ENCODE measurements at regions not wholly inside any gene's neighbourhood (a gene's known extent, or its start where the extent isn't known, plus 50 kb on each side); places are given as distances from the start of the nearest gene placed in this dataset.

DNA sequence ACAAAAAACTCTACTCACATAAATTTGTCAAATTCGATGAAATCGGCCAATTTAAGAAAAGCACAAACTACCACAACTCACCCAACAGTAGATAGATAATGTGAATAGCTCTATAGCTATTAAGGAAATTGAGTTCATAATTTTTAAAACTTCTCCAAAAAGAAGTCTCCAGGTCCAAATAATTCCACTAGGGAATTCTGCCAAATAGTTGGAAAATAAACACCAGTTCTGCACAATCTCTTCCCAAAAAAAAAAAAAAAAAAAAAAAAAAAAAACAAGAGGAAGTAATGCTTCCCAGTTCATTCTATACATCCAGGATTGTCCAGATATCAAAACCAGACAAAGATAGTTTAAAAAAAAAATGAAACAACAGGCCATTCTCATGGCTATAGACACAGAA, 164.2 kb downstream of the POLR2M start:
- no peak overlapping the region for H3K27ac ChIP-seq
- no peaks in the 10 kb centered on the region for H3K36me3 ChIP-seq
- no peaks in the 10 kb centered on the region for H3K27me3 ChIP-seq
- no peaks in the 10 kb centered on the region for H3K4me1 ChIP-seq
- H3K9me3 ChIP-seq = peaks cover 0 to 17% of the 10 kb centered on the region in 2 donors
- no peak for DNase-seq (ENCODE audit: low spot score)
- TF ChIP-seq, protein P1, sequence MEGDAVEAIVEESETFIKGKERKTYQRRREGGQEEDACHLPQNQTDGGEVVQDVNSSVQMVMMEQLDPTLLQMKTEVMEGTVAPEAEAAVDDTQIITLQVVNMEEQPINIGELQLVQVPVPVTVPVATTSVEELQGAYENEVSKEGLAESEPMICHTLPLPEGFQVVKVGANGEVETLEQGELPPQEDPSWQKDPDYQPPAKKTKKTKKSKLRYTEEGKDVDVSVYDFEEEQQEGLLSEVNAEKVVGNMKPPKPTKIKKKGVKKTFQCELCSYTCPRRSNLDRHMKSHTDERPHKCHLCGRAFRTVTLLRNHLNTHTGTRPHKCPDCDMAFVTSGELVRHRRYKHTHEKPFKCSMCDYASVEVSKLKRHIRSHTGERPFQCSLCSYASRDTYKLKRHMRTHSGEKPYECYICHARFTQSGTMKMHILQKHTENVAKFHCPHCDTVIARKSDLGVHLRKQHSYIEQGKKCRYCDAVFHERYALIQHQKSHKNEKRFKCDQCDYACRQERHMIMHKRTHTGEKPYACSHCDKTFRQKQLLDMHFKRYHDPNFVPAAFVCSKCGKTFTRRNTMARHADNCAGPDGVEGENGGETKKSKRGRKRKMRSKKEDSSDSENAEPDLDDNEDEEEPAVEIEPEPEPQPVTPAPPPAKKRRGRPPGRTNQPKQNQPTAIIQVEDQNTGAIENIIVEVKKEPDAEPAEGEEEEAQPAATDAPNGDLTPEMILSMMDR (IDR thresholded peaks at IDR 0.05) = no peak
- H3K4me3 ChIP-seq = no peak overlapping the region

DNA sequence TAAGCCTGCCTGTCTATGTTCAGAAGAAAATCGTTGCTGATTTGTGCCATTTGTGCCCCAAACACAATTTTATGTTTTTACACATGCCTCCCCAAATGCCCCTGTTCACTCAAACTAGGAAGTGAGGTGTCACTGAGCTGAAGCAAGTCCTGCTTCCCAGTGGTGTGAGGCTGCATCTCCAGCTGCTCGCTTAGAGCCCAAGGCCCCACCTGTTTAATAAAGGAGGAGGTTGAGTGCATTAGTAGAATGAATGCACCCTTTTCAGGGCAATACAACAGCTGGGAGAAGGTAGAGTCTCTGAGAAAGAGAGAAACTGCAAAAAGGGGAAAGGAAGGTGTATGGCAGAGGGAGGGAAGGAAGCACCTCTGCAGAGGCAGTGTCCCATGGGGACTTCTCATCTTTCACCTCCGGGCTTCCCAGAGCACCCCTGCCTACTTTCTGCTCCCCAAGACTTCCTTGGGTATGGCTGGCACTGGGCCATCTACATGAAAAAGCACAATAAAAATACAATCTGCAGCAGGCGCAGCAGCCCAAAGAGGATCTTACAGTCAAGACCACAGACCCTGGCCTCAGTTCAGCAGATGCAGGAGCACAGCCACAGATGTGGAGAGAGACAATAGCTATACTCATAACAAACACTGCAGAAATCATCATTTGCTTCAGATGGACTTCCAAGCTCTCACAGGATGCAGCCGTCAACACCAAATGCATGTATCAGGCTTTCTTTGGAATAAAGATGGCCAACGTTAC, 165.9 kb downstream of the POLR2M start:
- H3K4me1 ChIP-seq = no peaks in the 10 kb centered on the region
- no peaks in the 10 kb centered on the region for H3K27me3 ChIP-seq
- H3K36me3 ChIP-seq = no peaks in the 10 kb centered on the region
- H3K4me3 ChIP-seq = no peak overlapping the region
- DNase-seq (ENCODE audit: low spot score) = no peak
- peaks cover 0 to 25% of the 10 kb centered on the region in 2 donors for H3K9me3 ChIP-seq
- no peak overlapping the region for H3K27ac ChIP-seq
- TF ChIP-seq, protein P1 (IDR thresholded peaks at IDR 0.05) = no peak

GRCh38 chr15:57873564-57874209, 167.2 kb downstream of the POLR2M start:
- TF ChIP-seq, protein P1 (IDR thresholded peaks at IDR 0.05) = no peak
- no peak overlapping the region for H3K27ac ChIP-seq
- H3K36me3 ChIP-seq = no peaks in the 10 kb centered on the region
- no peaks in the 10 kb centered on the region for H3K27me3 ChIP-seq
- peaks cover 0 to 25% of the 10 kb centered on the region in 2 donors for H3K9me3 ChIP-seq
- H3K4me3 ChIP-seq = no peak overlapping the region
- H3K4me1 ChIP-seq = no peaks in the 10 kb centered on the region
- DNase-seq (ENCODE audit: low spot score) = no peak

DNA sequence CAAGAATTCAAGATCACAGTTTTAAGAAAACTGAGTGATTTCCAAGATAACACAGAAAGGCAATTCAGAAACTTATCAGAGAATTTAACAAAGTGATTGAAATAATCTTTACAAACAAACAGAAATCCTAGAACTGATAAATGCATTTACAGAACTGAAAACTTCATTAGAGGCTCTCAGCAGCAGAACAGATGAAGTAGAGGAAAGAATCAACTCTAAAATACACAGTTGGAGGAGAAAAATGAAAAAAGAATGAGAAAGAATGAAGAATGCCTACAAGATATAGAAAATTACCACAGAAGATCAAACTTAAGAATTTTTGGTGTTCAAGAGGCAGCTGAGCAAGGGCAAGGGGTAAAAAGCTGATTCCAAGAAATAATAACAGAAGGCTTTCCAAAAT, 168.8 kb downstream of the POLR2M start:
- Histone ChIP-seq H3K36me3 (no peaks in the 10 kb centered on the region), H3K27me3 (no peaks in the 10 kb centered on the region), H3K27ac (no peak overlapping the region), H3K4me3 (no peak overlapping the region), H3K9me3 (peaks cover 0 to 25% of the 10 kb centered on the region in 2 donors), H3K4me1 (no peaks in the 10 kb centered on the region)
- TF ChIP-seq, protein P1 (IDR thresholded peaks at IDR 0.05) = no peak
- no peak for DNase-seq (ENCODE audit: low spot score)

DNA sequence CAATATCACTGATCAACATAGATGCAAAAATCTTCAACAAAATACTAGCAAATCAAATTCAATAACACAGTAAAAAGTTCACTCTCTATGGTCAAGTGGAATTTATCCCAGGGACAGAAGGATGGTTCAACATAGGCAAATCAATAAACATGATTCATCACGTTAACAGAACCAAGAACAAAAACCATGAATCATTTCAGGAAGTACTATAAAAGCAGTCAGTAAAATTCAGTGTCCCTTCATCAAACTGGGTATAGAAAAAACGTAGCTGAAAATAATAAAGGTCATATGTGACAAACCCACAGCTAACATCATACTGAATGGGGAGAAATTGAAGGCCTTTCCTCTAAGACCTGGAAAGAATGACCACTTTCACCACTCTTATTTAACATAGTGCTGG, 172.1 kb downstream of the POLR2M start:
- no peak overlapping the region for H3K4me3 ChIP-seq
- H3K4me1 ChIP-seq = no peaks in the 10 kb centered on the region
- H3K9me3 ChIP-seq = peaks cover 0 to 25% of the 10 kb centered on the region in 2 donors
- no peak for DNase-seq (ENCODE audit: low spot score)
- TF ChIP-seq, protein P1 (IDR thresholded peaks at IDR 0.05) = no peak
- H3K27me3 ChIP-seq = no peaks in the 10 kb centered on the region
- no peak overlapping the region for H3K27ac ChIP-seq
- H3K36me3 ChIP-seq = no peaks in the 10 kb centered on the region
